IPS DF 19.7 (cell line): ENCODE measurements at regions not wholly inside any gene's neighbourhood (a gene's known extent, or its start where the extent isn't known, plus 50 kb on each side); places are given as distances from the start of the nearest gene placed in this dataset.
A peak's percentile ranks its signal among the peaks of the same experiment; 100 is the strongest.
"Not testable (repeated sequence)": the region's sequence is repeated elsewhere in the genome, so short reads cannot be mapped to it uniquely, and the experiment has no call there.

Experiments used
- DNase-seq: peaks from one replicate; pipeline ENCODE4 v3.0.0-alpha.2; 2013; ENCODE audit warnings: low read depth, low spot score

DNA sequence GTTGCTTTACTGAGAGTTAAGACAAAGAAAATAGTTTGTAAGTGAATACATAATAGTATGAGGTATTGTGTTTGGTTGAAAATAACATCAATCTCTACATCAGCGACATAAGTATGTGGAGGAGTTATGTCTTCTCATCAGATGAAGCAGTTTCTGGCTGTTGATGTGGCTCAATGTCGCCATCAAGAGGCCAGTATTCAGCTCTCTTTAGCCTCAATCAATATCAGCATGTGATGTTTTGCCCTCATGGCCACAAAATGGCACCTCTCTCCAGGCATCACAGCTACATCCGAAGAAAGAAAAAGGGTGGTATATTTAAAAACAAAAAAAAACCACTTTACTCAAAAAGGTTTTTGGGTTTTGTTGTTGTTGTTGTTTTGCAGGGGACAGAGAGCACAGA, 302.3 kb upstream of the TMEM132C start:
- DNase-seq: peak; percentile 9

DNA sequence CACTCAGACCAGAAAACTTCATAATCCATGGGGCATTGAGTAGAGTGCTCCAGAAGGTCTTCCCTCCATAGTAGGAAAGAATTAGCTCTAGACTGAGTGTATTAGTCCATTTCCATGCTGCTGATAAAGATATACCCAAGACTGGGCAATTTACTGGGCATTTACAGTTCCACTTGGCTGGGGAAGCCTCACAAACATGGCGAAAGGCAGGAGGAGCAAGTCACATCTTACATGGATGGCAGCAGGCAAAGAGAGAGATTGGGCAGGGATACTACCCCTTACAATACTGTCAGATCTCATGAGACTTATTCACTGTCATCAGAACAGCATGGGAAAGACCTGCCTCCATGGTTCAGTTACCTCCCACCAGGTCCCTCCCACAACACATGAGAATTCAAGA, 300.6 kb upstream of the TMEM132C start:
- no peak for DNase-seq

DNA sequence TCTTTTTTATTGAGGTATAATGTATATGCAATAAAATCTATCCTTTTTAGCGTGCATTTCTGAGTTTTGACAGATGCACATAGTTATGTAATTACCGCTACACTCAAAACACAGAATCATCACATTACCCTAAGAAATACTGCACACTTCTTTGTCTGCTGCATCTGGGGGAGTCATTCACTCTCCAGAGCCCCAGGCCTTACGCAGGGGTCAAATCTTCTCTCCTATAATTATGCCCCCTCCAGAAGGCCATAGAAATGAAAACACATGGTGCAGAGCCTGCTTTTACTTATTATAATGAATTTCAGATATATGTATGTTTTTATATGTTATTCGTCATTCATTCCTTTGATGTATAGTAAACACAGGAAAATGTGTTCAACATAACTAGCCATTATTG, 296.5 kb upstream of the TMEM132C start:
- DNase-seq: no peak

DNA sequence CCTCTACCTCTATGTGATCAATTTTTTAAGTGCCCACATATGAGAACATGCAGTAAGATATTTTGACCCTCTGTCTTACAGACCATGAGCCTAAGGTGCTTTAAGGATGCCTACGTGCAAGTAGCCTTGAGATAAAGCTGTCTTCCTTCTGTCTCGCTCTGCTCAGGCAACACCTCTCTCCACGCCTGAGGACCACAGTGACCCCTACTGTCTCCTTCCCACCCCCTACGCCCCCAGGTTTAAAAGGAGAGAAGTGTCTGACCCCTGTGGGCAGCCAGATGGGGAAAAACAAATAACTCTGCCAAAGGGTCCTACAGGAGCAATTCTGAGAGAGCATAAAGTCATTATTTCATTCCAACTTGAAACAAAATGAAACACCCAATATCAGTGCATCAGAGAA, 286.4 kb upstream of the TMEM132C start:
- DNase-seq: no peak

DNA sequence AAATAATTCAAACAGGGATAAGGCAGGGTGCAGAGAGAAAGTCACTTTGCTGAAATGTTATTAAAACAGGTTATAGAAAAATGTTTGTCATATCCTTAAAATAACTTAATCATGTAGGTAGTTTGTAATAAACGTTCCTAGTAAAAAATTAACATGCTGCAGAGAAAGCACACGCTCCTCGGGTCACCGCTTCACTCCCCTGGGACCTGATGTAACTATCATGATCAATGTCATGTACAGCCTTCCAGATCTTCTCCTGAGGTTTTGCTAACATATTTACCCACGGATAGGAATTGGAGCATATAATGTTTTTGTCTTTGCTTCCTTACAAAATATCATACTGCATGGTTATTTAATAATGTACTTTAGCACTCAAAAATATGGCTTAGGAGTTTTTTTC, 285.1 kb upstream of the TMEM132C start:
- DNase-seq: no peak

DNA sequence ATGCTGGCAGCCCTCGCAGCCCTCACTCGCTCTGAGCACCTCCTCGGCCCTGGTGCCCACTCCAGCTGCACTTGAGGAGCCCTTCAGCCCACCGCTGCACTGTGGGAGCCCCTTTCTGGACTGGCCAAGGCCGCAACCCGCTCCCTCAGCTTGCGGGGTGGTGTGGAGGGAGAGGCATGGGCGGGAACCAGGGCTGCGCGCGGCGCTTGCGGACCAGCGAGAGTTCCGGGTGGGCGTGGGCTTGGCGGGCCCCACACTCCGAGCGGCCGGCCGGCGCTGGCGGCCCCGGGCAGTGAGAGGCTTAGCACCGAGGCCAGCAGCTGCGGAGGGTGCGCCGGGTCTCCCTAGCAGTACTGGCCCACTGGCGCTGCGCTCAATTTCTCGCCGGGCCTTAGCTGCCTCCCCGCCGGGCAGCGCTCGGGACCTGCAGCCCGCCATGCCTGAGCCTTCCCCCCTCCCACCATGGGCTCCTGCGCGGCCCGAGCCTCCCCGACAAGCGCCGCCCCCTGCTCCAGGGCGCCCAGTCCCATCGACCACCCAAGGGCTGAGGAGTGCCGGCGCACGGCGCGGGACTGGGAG, 283.7 kb upstream of the TMEM132C start:
- DNase-seq: not testable (repeated sequence)

DNA sequence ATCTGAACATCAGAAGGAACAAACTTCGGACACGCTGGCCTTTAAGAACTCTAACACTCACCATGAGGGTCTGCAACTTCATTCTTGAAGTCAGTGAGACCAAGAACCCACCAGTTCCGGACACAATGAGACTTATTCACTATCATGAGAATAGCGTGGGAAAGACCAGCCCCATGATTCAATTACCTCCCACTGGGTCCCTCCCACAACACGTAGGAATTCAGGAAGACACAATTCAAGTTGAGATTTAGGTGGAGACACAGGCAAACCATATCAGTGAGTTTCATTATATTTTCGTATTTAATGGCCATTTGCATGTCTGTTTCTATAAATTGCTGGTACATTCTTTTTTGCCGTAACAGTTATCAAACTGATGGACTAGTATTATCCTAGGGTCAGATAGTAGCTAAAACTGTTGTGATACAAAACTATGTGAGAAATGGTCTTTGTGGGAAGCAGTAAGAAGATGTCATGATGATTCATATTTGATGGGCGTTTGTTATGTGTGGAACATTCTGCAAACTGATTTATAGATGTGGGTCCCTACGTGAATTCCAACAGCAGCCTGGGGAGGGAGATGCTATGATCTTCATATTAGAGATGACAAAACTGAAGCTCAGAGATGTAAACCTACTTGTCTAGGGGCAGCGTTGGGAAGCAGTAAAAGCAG, 282.4 kb upstream of the TMEM132C start:
- DNase-seq: no peak

DNA sequence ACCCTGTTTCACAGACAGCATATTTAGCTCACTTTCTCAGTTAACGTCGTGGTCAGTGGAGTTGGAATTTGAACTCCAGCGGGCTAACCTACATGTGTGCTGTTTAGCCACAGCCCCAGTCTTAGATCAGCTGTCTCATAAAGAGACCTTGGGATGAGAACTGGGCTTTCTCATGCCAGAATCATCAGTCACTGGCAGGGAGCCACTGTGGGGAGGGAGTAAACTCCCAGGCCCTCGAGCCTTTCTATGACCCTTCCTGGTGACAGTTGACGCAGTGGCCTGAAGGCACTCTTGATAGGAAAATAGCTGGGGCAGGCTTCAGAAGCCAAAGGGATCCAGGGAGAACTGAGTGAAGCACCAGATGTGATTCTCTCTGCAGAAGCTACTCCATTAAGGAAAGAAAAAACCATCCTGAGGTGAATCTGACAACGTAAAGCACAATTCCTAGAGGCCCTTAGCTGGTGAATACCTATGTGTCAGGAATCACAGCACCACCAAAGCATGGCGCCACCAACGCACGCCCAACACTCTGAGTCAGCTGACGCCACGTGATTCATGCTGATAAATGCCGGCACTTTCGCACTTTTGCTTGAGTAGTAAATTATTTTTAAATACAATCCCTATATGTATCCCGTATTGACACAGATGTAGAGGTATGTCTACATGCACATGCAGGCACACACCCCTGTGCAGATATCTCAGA, 279.6 kb upstream of the TMEM132C start:
- no peak for DNase-seq

DNA sequence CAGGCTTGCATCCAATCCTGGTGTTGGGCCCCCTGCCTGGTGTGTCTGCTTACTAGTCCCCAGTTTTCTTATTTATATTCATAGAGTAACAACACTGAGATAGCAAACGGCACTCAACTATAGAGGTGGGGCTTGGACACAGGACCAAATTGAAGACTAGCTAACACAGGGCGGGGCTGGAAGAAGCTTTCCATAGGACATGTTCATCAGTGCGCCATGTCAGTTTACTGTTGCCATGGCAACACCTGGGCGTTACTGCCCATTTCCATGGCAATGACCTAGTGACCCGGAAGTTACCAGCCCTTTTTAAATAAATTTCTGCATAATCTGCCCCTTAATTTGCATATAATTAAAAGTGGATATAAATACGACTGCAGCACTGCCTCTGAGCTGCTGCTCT, 275.5 kb upstream of the TMEM132C start:
- no peak for DNase-seq

DNA sequence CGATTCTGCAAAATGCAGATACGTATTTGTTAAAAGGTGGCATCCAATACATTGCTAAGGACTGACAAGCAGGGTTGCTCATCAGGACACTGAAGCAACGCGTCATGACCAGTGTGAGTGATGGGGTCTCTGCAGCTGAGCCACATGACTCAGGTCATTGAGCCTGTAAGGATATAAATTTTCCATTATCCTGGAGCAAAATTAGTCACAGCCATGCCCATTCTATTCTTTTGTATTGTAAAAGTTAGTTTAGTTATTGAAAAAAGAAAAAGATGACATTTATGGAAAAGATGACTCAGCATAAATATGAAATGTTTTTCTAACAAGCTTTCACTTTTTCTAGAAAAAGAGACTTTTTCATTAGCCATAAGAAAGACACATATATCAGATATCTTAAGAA, 268.0 kb upstream of the TMEM132C start:
- DNase-seq: no peak

DNA sequence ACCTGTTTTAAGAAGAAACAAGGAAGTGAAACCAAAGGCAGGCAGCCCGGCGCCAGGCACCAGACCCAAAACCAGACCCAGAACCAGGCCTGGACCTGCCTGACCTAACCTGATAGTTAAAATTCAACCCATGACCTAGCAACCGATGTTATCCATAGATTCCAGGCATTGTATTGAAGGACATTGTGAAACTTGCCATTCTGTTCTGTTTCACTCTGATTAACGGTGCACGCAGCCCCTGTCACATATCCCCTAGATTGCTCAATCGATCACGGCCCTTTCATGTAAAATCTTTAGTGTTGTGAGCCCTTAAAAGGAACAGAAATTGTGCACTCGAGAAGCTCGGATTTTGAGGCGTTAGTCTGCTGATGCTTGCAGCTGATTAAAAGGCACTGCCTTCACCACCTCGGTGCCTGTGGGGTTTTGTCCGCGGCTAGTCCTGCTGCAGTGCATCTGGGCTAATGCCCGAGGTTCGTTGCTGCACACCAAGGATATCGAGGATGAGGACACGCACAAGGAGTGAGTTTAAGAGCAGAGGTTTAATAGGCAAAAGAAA, 262.5 kb upstream of the TMEM132C start:
- DNase-seq: no peak

DNA sequence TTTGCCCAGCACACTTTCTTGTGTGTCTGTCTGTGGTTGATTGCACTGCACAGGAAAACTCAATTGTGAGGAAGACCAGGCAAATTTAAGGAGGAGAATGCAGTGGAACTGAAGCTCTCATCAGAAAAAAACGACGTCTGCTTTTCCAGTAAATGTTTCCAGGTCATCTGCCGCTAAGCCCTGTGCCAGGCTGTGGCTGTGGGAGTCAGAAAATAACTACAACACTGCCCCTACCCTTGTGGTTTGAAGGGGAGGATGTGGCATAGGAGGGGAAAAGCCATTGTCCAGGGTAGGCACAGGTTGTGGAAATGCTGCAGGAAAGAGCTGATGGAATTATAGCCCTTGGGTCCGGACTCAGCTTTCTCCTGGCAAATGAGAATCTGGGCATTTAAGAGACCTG, 259.7 kb upstream of the TMEM132C start:
- DNase-seq: no peak

DNA sequence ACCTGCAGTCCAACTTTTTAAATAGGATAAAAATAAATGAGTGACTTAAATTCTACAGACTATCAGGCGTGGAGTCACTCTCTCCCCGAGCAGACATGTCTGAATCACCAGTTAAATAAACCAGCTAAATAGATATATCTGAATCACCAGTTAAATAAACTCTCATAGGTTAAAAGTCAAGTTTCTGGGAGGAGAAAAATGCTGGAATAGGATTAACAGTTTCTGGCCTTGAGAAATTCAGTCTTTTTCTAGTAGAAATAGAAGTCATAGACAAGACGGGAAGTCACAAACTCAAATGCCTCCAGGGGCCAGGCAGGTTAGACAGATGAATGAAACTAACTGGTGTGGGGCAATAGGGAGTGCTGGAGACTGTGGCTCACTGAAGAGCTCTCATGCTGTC, 258.6 kb upstream of the TMEM132C start:
- no peak for DNase-seq

DNA sequence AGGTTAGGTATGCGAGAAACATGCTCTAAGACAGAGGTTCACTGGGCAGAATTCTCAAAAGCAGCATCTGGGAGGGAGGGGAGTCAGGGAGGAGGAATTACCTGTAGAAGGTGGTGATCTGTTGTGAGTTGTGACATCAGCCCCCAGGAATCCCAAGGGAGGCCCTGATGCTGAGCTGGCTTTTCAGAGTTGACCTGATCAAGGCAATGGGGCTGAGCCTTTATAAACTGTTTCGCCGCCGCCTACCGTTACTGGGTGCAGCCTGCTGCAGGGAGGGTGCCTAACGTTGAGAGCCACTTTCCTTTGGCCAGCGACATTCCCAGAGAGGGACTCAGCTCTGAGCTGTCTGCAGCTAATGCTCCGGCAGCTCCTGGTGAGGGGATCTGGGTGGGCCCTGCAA, 257.9 kb upstream of the TMEM132C start:
- DNase-seq: peak; percentile 42

DNA sequence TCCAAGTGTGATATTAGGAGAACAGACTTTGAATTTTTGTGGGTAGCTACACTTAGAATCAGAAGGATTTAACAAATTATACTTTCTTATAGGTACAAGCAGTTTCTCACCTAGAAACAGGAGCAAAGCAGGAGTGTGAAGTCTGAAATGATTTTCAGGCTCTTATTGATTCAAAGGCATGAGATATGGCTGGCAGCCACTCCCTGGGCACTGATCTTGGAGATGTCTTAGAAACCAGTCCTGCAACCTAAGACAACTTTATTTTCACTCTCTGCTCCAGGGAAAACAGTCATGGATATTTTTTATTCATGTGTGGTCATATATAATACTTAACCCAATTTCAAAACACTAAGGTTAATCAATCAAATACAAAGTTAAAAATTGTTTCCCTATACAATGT, 254.9 kb upstream of the TMEM132C start:
- no peak for DNase-seq

DNA sequence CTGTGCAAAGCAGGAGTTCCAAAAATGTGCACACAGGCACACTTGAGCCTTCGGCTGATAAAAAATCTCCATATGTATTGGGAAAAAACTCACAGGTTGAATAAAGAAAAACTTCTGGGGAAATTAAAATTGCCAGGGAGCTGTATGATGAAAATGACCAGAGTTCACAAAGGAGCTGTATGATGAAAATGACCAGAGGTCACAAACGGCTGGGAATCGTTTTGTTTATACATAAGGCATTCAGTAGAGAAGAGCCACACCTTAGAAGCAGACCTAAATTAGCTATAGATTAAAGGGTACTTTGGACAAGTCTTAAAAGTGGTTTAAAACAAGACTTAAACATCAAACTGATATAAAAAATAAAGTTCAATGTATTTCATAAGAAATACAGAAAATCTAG, 251.7 kb upstream of the TMEM132C start:
- DNase-seq: no peak

DNA sequence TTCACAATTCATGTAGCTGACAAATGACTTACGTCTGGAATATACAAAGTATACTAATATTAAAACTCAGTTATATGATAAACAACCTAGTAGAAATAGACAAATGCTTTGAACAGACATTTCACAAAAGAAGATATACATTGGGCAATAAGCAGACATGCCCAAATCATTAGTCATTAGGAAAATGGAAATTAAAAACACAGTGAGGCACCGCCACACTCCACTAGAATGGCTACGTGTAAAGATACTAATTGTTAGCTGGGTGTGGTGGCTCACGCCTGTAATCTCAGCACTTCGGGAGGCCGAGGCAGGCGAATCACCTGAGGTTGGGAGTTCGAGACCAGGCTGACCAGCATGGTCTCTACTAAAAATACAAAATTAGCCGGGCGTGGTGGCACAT, 248.9 kb upstream of the TMEM132C start:
- DNase-seq: no peak

DNA sequence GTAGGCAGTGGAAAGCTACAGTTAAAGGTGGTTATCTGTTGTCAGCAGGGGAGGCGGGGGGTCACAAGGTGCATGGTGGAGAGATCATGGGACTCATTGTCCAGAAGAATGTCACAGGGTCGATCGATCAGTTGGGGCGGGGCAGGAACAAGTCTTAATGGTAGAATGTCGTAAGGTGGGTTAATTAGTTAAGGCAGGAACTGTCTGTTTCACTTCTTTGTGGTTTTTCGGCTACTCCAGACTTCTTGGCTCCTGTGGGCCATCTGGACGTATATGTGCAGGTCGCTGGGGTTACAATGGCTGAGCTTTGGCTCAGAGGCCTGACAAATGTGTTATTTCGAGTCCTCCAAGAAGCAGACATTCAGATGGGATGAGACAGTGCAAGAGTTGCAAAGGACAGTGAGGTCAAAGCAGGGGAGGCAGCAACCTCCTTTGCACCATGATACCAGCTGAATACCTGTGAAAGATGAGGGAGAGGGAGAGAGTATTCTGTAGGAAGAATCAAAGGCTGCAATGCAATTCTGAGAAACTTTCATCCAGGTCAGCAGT, 246.9 kb upstream of the TMEM132C start:
- DNase-seq: no peak

DNA sequence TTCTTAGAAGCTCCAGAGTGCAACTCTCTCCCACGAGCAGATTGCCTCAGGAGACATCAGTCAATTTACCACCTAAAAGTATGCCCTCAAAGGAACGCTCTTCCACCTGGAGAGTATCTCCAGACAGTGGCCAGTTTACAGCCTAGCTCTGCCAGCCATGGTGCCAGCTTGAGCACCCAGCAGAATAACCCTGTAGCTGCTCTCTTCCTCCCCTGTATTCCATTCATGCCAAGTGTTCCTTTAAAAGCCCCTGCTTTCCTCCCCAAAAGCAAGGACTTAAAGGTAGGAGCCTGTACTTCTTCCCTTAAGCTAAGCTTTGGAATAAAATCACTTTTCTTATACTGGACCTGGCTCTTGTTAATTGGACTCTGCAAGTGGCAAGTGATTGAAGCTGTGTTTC, 245.4 kb upstream of the TMEM132C start:
- no peak for DNase-seq

DNA sequence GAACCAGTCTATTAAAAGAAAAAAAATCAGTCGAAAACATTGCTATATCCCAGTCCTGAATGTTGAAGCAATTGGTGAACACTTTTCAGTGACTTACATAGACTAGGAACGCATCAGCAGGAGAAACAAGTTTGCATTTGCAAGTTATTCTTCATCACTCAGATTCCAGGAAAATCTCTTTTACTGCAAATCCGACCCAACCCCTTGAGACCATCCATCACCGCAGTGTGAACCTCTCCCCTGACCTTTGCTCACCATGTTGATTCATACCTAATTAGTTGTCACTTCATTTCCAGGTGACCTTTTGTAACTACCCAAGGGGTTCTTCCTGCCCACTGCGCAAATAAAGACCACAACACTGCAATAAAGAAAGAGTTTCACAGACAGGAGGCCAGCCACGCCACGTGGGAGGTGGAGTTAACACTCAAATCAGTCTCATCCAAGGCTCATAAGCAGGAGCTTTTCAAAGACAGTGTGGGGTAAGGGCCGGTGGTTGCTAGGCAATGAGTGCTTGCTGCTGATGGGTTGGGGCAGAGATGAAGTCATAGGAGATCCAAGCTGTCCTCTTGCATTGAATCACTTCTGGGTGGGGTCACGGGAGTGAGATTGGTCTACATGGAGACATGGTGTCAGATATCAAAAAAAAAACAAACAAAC, 241.3 kb upstream of the TMEM132C start:
- no peak for DNase-seq

DNA sequence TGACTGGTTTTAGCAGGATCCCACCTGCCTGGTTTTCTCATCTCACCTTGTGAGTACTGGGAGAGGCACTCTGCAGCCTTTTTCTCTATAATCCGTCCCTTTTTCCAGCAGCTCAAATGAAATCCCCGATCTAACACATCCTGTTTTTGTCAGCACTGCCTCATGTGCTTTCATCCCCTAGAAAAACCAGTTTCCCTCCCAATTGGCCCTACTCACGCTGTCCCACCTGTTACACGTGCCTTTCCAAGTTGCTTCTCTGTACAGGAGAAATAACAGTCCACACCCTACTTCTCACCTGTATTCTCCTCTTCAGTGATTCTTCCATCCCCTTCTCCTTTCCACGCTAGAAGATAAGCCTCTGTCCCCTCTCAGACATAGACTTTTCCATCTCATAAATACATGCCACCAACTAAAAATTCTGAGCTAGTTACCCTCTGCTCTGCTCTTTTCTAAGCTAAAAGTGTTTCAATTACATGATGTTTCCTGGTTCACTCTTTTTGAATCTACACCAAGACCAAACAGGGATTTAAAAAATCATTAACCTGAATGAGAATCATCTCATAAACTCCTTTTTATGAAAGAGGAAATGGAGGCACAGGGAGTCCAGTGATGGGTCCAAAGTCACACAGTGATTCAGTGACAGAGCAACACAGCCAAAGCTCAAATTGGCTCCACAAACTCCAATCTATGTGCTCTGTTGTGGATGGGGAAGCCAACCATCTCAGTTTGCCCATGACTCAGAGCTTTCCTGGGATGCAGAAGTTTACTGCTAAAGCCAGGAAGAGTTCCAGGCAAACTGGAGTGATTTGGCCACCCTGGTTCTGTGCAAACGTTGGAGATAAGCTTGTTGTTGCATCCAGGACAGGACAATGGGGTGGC, 240.0 kb upstream of the TMEM132C start:
- no peak for DNase-seq
